Ovary (tissue), 7 donors: ENCODE measurements at regions not wholly inside any gene's neighbourhood (a gene's known extent, or its start where the extent isn't known, plus 50 kb on each side); places are given as distances from the start of the nearest gene placed in this dataset.

Source experiments
- DNase-seq, 5 donors: peaks; one replicate each; pipeline ENCODE4 v3.0.0-alpha.2; 2019 to 2020
- H3K27ac ChIP-seq, 2 donors: fragments of 200-600 bp; one replicate each; pipeline versions ENCODE4 v1.5.1 to v1.8.0; 2019 to 2022
- H3K27me3 ChIP-seq: fragments of 200-600 bp; one replicate; pipeline ENCODE4 v1.8.0; 2022
- H3K36me3 ChIP-seq: fragments of 200-600 bp; sonication (generic); one replicate; pipeline ENCODE4 v1.5.1; 2019
- H3K4me1 ChIP-seq: one replicate; pipeline ENCODE4 v1.8.1; 2013; ENCODE audit warnings: mild to moderate bottlenecking, moderate library complexity; ENCODE audit not compliant: insufficient read depth
- H3K4me3 ChIP-seq: fragments of 200-600 bp; sonication (generic); one replicate; pipeline ENCODE4 v1.5.1; 2017
- H3K9me3 ChIP-seq, 2 donors: fragments of 200-600 bp in 1 of 2; sonication (generic) in 1 of 2; one replicate each; pipeline versions ENCODE4 v1.5.1 to v1.8.1; 2013 to 2019; ENCODE audit warnings: mild to moderate bottlenecking in 1 of 2, moderate library complexity in 1 of 2
- EP300 ChIP-seq: sonication (generic); formaldehyde crosslinking; IDR thresholded peaks from one replicate; pipeline ENCODE4 v1.6.1; 2017; ENCODE audit warnings: antibody characterized with exemption
- POLR2A ChIP-seq: fragments of 450-650 bp; IDR thresholded peaks from one replicate; pipeline ENCODE4 v1.6.1; 2017; ENCODE audit warnings: antibody characterized with exemption, mild to moderate bottlenecking, moderate library complexity
- WGBS, 3 donors: extraction: QIAGEN DNeasy Blood & Tissue Kit in 1 of 3; methylation state at CpG; one replicate each; pipeline versions ENCODE4 v1.1.5 to v1.1.7; 2013 to 2017; 5-methylcytosine and 5-hydroxymethylcytosine counted together
- intact Hi-C, 4 donors: fragments of 100-400 bp; cut with DNase I; formaldehyde crosslinking; loops; one replicate each; pipeline versions ENCODE4 v1.11.0 to v1.15.1; 2022 to 2023
- TF ChIP-seq, protein P1 (sequence below), 3 donors: fragments of 450-650 bp in 2 of 3; fragments of 200-600 bp in 1 of 3; IDR thresholded peaks; one replicate each; pipeline versions ENCODE4 v1.5.1 to v1.8.0; 2016 to 2022; ENCODE audit warnings: antibody characterized with exemption in 3 of 3, mild to moderate bottlenecking in 1 of 3
- donor health status: DM: no; HTN: no; CAD: no; lungs with moderate emphysema.
- donor health status: DM: no; HTN: no; CAD: no.
- donor health status: Bipolar disorder and iron deficiency.
- donor health status: DM: no; HTN: no; CAD: no.
- donor health status: DM: yes; HTN: yes; CAD: no.

- H3K36me3 ChIP-seq, result no peaks in the 10 kb centered on the region
- intact Hi-C loops, result no loop called here
- WGBS, 3 donors, result 61 to 67% (median 65%) methylated on average over 1 of the region's 1 CpG
- no peak overlapping the region for H3K4me3 ChIP-seq
- DNase-seq, result no peak
- H3K27ac ChIP-seq, result no peak overlapping the region
- no peaks in the 10 kb centered on the region for H3K4me1 ChIP-seq
- TF ChIP-seq, protein P1, sequence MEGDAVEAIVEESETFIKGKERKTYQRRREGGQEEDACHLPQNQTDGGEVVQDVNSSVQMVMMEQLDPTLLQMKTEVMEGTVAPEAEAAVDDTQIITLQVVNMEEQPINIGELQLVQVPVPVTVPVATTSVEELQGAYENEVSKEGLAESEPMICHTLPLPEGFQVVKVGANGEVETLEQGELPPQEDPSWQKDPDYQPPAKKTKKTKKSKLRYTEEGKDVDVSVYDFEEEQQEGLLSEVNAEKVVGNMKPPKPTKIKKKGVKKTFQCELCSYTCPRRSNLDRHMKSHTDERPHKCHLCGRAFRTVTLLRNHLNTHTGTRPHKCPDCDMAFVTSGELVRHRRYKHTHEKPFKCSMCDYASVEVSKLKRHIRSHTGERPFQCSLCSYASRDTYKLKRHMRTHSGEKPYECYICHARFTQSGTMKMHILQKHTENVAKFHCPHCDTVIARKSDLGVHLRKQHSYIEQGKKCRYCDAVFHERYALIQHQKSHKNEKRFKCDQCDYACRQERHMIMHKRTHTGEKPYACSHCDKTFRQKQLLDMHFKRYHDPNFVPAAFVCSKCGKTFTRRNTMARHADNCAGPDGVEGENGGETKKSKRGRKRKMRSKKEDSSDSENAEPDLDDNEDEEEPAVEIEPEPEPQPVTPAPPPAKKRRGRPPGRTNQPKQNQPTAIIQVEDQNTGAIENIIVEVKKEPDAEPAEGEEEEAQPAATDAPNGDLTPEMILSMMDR (IDR thresholded peaks at IDR 0.05), result no peak
- no peaks in the 10 kb centered on the region for H3K27me3 ChIP-seq
- H3K9me3 ChIP-seq, result no peaks in the 10 kb centered on the region
These were observed 101.8 kb upstream of the TAC1 start for GRCh38 chr7:97630116-97630515.

DNA sequence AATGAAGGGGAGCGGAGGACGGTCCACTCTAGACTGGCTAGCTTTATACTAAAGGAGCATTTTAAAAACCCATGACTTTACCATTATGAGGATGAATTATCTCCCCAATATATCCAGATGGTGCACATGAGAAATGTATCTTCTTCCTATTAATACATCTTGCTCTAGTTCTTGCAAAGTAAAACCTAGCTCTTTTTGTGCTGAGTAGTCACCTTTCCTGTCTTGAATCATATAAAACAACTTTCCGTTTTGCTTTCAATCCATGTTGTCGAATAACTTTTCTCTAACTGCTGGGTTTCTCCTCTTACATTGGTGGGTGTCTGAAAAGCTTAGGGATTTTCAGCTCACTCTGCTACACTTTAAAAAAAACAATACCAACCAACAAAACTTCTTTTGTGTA is 96.3 kb upstream of the TAC1 start:
- WGBS, 3 donors, result 81 to 90% (median 87%) methylated on average over 4 of the region's 4 CpGs

GRCh38 chr7:97639036-97639435 is 92.8 kb upstream of the TAC1 start:
- H3K4me3 ChIP-seq, result no peak overlapping the region
- no peaks in the 10 kb centered on the region for H3K9me3 ChIP-seq
- H3K27ac ChIP-seq, result no peak overlapping the region
- no peaks in the 10 kb centered on the region for H3K27me3 ChIP-seq
- H3K36me3 ChIP-seq, result no peaks in the 10 kb centered on the region
- DNase-seq, result no peak
- H3K4me1 ChIP-seq, result no peaks in the 10 kb centered on the region
- TF ChIP-seq EP300, result no peak
- TF ChIP-seq, protein P1 (IDR thresholded peaks at IDR 0.05), result no peak
- intact Hi-C loops, result no loop called here

More for the DNA sequence above, 96.3 kb upstream of the TAC1 start:
- H3K4me1 ChIP-seq, result no peaks in the 10 kb centered on the region
- H3K4me3 ChIP-seq, result no peak overlapping the region
- no peak overlapping the region for H3K27ac ChIP-seq
- no peak for DNase-seq
- H3K9me3 ChIP-seq, result no peaks in the 10 kb centered on the region
- intact Hi-C loops, result no loop called here
- TF ChIP-seq EP300, result no peak
- no peak for TF ChIP-seq POLR2A
- TF ChIP-seq, protein P1 (IDR thresholded peaks at IDR 0.05), result no peak
- no peaks in the 10 kb centered on the region for H3K36me3 ChIP-seq
- H3K27me3 ChIP-seq, result no peaks in the 10 kb centered on the region

- intact Hi-C loops, result no loop called here
- no peak for TF ChIP-seq POLR2A
- TF ChIP-seq, protein P1 (IDR thresholded peaks at IDR 0.05), result no peak
- TF ChIP-seq EP300, result no peak
- 77 to 84% (median 83%) methylated on average over 3 of the region's 3 CpGs for WGBS, 3 donors
These were observed 72.4 kb upstream of the TAC1 start for GRCh38 chr7:97659363-97660045.

More at GRCh38 chr7:97659363-97660045, 72.4 kb upstream of the TAC1 start:
- Histone ChIP-seq H3K4me3 (no peak overlapping the region), H3K36me3 (no peaks in the 10 kb centered on the region), H3K4me1 (no peaks in the 10 kb centered on the region), H3K27ac (no peak overlapping the region), H3K27me3 (peaks cover 3% of the 10 kb centered on the region), H3K9me3 (no peaks in the 10 kb centered on the region)
- no peak for DNase-seq
